ENCODE measurements at regions not wholly inside any gene's neighbourhood (a gene's known extent, or its start where the extent isn't known, plus 50 kb on each side); places are given as distances from the start of the nearest gene placed in this dataset.
"Not testable (repeated sequence)": the region's sequence is repeated elsewhere in the genome, so short reads cannot be mapped to it uniquely, and the experiment has no call there.

- CTCF ChIA-PET, result interaction anchor here (0.6 to 0.7 kb wide), 2 partner anchors 33 to 222 kb away, joined by 3 read pairs; no protein-coding TSS in a partner anchor
- ATAC-seq, result not testable (repeated sequence)
Measured at GRCh38 chr2:37759989-37760388, 88.5 kb upstream of the CDC42EP3 start.

GRCh38 chr2:37760471-37760870 is 89.0 kb upstream of the CDC42EP3 start:
- ChIA-PET POLR2A (no interaction called here), CTCF (interaction anchor here (0.7 to 1.6 kb wide), 2 partner anchors 18 to 350 kb away, joined by 3 to 5 read pairs; no protein-coding TSS in a partner anchor)
- Mint-ChIP-seq H3K4me1 (peaks cover 2% of the 10 kb centered on the region), H3K36me3 (ENCODE audit: low read depth) (no peaks in the 10 kb centered on the region), H3K27me3 (no peaks in the 10 kb centered on the region), H3K4me3 (no peak overlapping the region), H3K9me3 (ENCODE audit: low read depth) (no peaks in the 10 kb centered on the region), H3K27ac (no peak overlapping the region)
- ATAC-seq (no peak), DNase-seq (no peak)
- intact Hi-C loops (cut with DNase I, micrococcal nuclease), result no loop called here

More at GRCh38 chr2:37759989-37760388, 88.5 kb upstream of the CDC42EP3 start:
- H3K4me1 Mint-ChIP-seq; intact Hi-C loops (cut with DNase I, micrococcal nuclease); H3K4me3 Mint-ChIP-seq; DNase-seq; H3K27me3 Mint-ChIP-seq; H3K36me3 Mint-ChIP-seq (ENCODE audit: low read depth); POLR2A ChIA-PET; H3K9me3 Mint-ChIP-seq (ENCODE audit: low read depth); H3K27ac Mint-ChIP-seq: not testable (repeated sequence)

GRCh38 chr2:37762281-37762680 is 90.8 kb upstream of the CDC42EP3 start:
- ATAC-seq; H3K9me3 Mint-ChIP-seq (ENCODE audit: low read depth); DNase-seq; H3K36me3 Mint-ChIP-seq (ENCODE audit: low read depth); H3K4me3 Mint-ChIP-seq; H3K4me1 Mint-ChIP-seq; H3K27ac Mint-ChIP-seq; POLR2A ChIA-PET; H3K27me3 Mint-ChIP-seq; intact Hi-C loops (cut with DNase I, micrococcal nuclease): not testable (repeated sequence)
- CTCF ChIA-PET, result interaction anchor here (1.1 to 1.6 kb wide), 2 partner anchors 20 to 32 kb away, joined by 3 read pairs; no protein-coding TSS in a partner anchor

GRCh38 chr2:37764739-37765138 is 93.3 kb upstream of the CDC42EP3 start:
- H3K27ac Mint-ChIP-seq, result no peak overlapping the region
- H3K9me3 Mint-ChIP-seq (ENCODE audit: low read depth), result no peaks in the 10 kb centered on the region
- no peak overlapping the region for H3K4me3 Mint-ChIP-seq
- intact Hi-C loops (cut with DNase I, micrococcal nuclease), result no loop called here
- H3K4me1 Mint-ChIP-seq, result peaks cover 2% of the 10 kb centered on the region
- no peaks in the 10 kb centered on the region for H3K27me3 Mint-ChIP-seq
- DNase-seq (no peak), ATAC-seq (no peak)
- H3K36me3 Mint-ChIP-seq (ENCODE audit: low read depth), result no peaks in the 10 kb centered on the region
- ChIA-PET CTCF (interaction anchor here (0.6 to 1.4 kb wide), 2 partner anchors 24 to 132 kb away, joined by 3 read pairs; no protein-coding TSS in a partner anchor), POLR2A (no interaction called here)

GRCh38 chr2:37766106-37766505 is 94.7 kb upstream of the CDC42EP3 start:
- Mint-ChIP-seq H3K4me1 (peaks cover 2% of the 10 kb centered on the region), H3K27me3 (no peaks in the 10 kb centered on the region), H3K27ac (no peak overlapping the region), H3K9me3 (ENCODE audit: low read depth) (no peaks in the 10 kb centered on the region), H3K36me3 (ENCODE audit: low read depth) (no peaks in the 10 kb centered on the region), H3K4me3 (no peak overlapping the region)
- POLR2A ChIA-PET, result no interaction called here
- CTCF ChIA-PET, result interaction anchor here (1.2 kb wide), 1 partner anchor 351 kb away, joined by 3 read pairs; no protein-coding TSS in a partner anchor
- intact Hi-C loops (cut with DNase I, micrococcal nuclease), result no loop called here
- no peak for ATAC-seq
- no peak for DNase-seq

- ChIA-PET CTCF (interaction anchor here (0.6 to 1.1 kb wide), 2 partner anchors 9 to 10 kb away, joined by 3 to 5 read pairs; no protein-coding TSS in a partner anchor), POLR2A (no interaction called here)
- H3K4me3 Mint-ChIP-seq, result no peak overlapping the region
- no peak overlapping the region for H3K27ac Mint-ChIP-seq
- no peaks in the 10 kb centered on the region for H3K36me3 Mint-ChIP-seq (ENCODE audit: low read depth)
- no peaks in the 10 kb centered on the region for H3K9me3 Mint-ChIP-seq (ENCODE audit: low read depth)
- peaks cover 2% of the 10 kb centered on the region for H3K4me1 Mint-ChIP-seq
- intact Hi-C loops (cut with DNase I, micrococcal nuclease), result no loop called here
- DNase-seq (no peak), ATAC-seq (no peak)
- no peaks in the 10 kb centered on the region for H3K27me3 Mint-ChIP-seq
Measured at GRCh38 chr2:37767046-37767445, 95.6 kb upstream of the CDC42EP3 start.

GRCh38 chr2:37767959-37768925 is 96.8 kb upstream of the CDC42EP3 start:
- Mint-ChIP-seq H3K4me1 (peaks cover 2% of the 10 kb centered on the region), H3K27ac (no peak overlapping the region), H3K4me3 (no peak overlapping the region), H3K9me3 (ENCODE audit: low read depth) (no peaks in the 10 kb centered on the region), H3K36me3 (ENCODE audit: low read depth) (no peaks in the 10 kb centered on the region), H3K27me3 (no peaks in the 10 kb centered on the region)
- ATAC-seq, result no peak
- DNase-seq, result no peak
- CTCF ChIA-PET, result interaction anchor here (0.6 to 1.1 kb wide), 2 partner anchors 11 to 75 kb away, joined by 5 read pairs; no protein-coding TSS in a partner anchor
- POLR2A ChIA-PET, result interaction anchor here (0.6 kb wide), 1 partner anchor 12 kb away, joined by 3 read pairs; no protein-coding TSS in a partner anchor
- intact Hi-C loops (cut with DNase I, micrococcal nuclease), result no loop called here

GRCh38 chr2:37769551-37769950 is 98.1 kb upstream of the CDC42EP3 start:
- Mint-ChIP-seq H3K36me3 (ENCODE audit: low read depth) (no peaks in the 10 kb centered on the region), H3K27ac (no peak overlapping the region), H3K27me3 (no peaks in the 10 kb centered on the region), H3K4me3 (no peak overlapping the region), H3K4me1 (peaks cover 2% of the 10 kb centered on the region), H3K9me3 (ENCODE audit: low read depth) (no peaks in the 10 kb centered on the region)
- intact Hi-C loops (cut with DNase I, micrococcal nuclease), result no loop called here
- ATAC-seq (no peak), DNase-seq (no peak)
- POLR2A ChIA-PET, result no interaction called here
- CTCF ChIA-PET, result interaction anchor here (0.5 to 1.4 kb wide), 2 partner anchors 11 to 125 kb away, joined by 3 to 4 read pairs; no protein-coding TSS in a partner anchor

- ChIA-PET CTCF (interaction anchor here (0.6 to 1.4 kb wide), 2 partner anchors 10 to 776 kb away, joined by 3 read pairs; no protein-coding TSS in a partner anchor), POLR2A (no interaction called here)
- H3K27me3 Mint-ChIP-seq, result no peaks in the 10 kb centered on the region
- H3K36me3 Mint-ChIP-seq (ENCODE audit: low read depth), result no peaks in the 10 kb centered on the region
- DNase-seq (no peak), ATAC-seq (no peak)
- no peaks in the 10 kb centered on the region for H3K4me1 Mint-ChIP-seq
- intact Hi-C loops (cut with DNase I, micrococcal nuclease), result no loop called here
- H3K27ac Mint-ChIP-seq, result no peak overlapping the region
- no peaks in the 10 kb centered on the region for H3K9me3 Mint-ChIP-seq (ENCODE audit: low read depth)
- no peak overlapping the region for H3K4me3 Mint-ChIP-seq
Measured at GRCh38 chr2:37770797-37771196, 99.4 kb upstream of the CDC42EP3 start.

GRCh38 chr2:37771600-37772088 is 100.2 kb upstream of the CDC42EP3 start:
- no peak for ATAC-seq
- Mint-ChIP-seq H3K27ac (no peak overlapping the region), H3K36me3 (ENCODE audit: low read depth) (no peaks in the 10 kb centered on the region), H3K4me3 (no peak overlapping the region), H3K9me3 (ENCODE audit: low read depth) (no peaks in the 10 kb centered on the region), H3K4me1 (no peaks in the 10 kb centered on the region), H3K27me3 (no peaks in the 10 kb centered on the region)
- ChIA-PET POLR2A (no interaction called here), CTCF (interaction anchor here (0.5 kb wide), 1 partner anchor 688 kb away, joined by 3 read pairs; no protein-coding TSS in a partner anchor)
- DNase-seq, result no peak
- intact Hi-C loops (cut with DNase I, micrococcal nuclease), result no loop called here

GRCh38 chr2:37773371-37774130 is 102.1 kb upstream of the CDC42EP3 start:
- Mint-ChIP-seq H3K36me3 (ENCODE audit: low read depth) (no peaks in the 10 kb centered on the region), H3K4me1 (no peaks in the 10 kb centered on the region), H3K27me3 (no peaks in the 10 kb centered on the region), H3K9me3 (ENCODE audit: low read depth) (no peaks in the 10 kb centered on the region), H3K4me3 (no peak overlapping the region), H3K27ac (no peak overlapping the region)
- CTCF ChIA-PET, result interaction anchor here (0.6 to 0.7 kb wide), 3 partner anchors 104 to 648 kb away, joined by 3 to 4 read pairs (median 3); no protein-coding TSS in a partner anchor
- intact Hi-C loops (cut with DNase I, micrococcal nuclease), result no loop called here
- no peak for DNase-seq
- ATAC-seq, result no peak
- POLR2A ChIA-PET, result no interaction called here
